ENCODE measurements at regions not wholly inside any gene's neighbourhood (a gene's known extent, or its start where the extent isn't known, plus 50 kb on each side); places are given as distances from the start of the nearest gene placed in this dataset.

DNA sequence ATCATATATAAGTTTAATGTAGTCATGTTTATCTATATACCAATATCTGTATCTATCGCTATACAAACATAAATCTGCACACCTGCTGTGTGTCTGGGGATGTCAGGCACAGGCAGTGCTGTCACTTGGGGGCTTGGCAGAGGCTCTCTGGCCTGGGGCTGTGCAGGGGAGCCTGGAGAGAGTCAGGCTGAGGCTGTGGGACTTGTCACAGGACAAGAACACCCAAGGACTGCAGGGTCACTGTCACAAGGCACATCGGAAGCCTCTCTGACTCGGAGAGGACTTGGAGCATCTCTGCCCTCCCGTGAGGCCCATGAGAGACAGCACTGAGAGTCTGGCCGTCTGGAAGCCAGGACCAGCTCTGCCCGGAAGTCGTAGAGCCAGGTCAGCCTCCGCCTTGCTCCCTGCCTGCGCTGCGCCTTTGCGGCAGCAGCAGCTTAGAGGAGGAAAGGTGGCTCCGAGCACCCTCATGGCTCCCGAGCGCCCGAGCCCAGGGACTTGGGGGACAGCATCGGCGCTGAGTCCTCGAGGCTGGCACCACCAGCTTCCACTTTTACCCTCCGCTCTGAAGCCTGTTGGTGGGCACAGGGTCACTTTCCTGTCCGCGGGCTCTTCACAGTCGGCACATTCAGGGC, 280.3 kb downstream of the NDUFA10 start:
- no peaks in the 10 kb centered on the region for H3K4me1 ChIP-seq
- no peaks in the 10 kb centered on the region for H3K36me3 ChIP-seq (ENCODE audit: low read depth, missing control alignments)
- H3K27ac ChIP-seq = no peak overlapping the region
- H3K27me3 ChIP-seq = no peaks in the 10 kb centered on the region
- no peak for TF ChIP-seq POLR2A (IDR thresholded peaks at IDR 0.05)
- TF ChIP-seq, protein P1, sequence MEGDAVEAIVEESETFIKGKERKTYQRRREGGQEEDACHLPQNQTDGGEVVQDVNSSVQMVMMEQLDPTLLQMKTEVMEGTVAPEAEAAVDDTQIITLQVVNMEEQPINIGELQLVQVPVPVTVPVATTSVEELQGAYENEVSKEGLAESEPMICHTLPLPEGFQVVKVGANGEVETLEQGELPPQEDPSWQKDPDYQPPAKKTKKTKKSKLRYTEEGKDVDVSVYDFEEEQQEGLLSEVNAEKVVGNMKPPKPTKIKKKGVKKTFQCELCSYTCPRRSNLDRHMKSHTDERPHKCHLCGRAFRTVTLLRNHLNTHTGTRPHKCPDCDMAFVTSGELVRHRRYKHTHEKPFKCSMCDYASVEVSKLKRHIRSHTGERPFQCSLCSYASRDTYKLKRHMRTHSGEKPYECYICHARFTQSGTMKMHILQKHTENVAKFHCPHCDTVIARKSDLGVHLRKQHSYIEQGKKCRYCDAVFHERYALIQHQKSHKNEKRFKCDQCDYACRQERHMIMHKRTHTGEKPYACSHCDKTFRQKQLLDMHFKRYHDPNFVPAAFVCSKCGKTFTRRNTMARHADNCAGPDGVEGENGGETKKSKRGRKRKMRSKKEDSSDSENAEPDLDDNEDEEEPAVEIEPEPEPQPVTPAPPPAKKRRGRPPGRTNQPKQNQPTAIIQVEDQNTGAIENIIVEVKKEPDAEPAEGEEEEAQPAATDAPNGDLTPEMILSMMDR (IDR thresholded peaks at IDR 0.05) = no peak
- no peak for DNase-seq
- 95 to 98% methylated on average over 16 to 22 of the region's 22 CpGs for WGBS, 2 donors
- H3K4me3 ChIP-seq = no peak overlapping the region
- no peaks in the 10 kb centered on the region for H3K9me3 ChIP-seq
- intact Hi-C loops (cut with DNase I; ENCODE audit: low total_unique reads) = no loop called here

DNA sequence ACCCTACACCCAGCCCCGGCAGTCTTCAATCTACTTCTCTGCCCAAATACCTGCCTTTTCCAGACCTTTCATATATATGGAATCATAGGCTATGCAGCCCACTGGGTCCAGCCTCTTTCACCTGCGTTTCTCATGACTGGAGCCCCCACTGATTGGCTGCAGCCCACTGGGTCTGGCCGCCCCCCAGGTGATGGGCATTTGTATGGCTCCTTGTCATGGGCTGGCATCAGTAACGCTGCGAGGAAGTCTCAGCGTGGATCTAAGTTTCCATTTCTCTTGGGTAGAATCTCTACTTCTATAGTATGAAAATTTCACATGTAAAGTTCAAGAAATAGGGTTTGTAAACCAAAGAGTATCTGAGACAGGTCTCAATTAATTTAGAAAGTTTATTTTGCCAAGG, 281.9 kb downstream of the NDUFA10 start:
- H3K4me1 ChIP-seq = no peaks in the 10 kb centered on the region
- H3K27ac ChIP-seq = no peak overlapping the region
- WGBS, 2 donors = 87 to 92% methylated on average over 6 of the region's 6 CpGs
- DNase-seq = no peak
- H3K36me3 ChIP-seq (ENCODE audit: low read depth, missing control alignments) = no peaks in the 10 kb centered on the region
- intact Hi-C loops (cut with DNase I; ENCODE audit: low total_unique reads) = no loop called here
- TF ChIP-seq POLR2A (IDR thresholded peaks at IDR 0.05) = no peak
- TF ChIP-seq, protein P1 (IDR thresholded peaks at IDR 0.05) = no peak
- H3K9me3 ChIP-seq = no peaks in the 10 kb centered on the region
- H3K27me3 ChIP-seq = no peaks in the 10 kb centered on the region
- no peak overlapping the region for H3K4me3 ChIP-seq

DNA sequence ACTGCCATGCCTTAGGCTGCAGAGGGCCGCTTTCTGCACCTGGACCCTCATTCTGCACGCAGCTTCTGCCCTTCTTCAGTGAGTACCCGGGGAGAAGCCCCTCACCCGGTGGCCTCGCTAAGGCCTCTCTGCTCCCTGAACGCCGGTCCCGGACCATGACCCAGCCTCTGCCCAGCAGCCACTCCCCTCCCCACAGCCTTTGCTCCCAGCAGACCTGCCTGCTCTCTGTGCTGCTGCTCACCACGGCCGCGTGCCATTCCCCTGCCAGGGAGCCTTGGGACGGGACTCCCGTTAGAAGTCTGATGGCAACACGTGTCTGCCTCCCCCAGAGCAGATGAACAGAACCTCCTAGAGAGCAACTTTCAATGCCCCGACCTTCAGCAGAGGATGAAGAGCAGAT, 282.8 kb downstream of the NDUFA10 start:
- H3K4me3 ChIP-seq = no peak overlapping the region
- intact Hi-C loops (cut with DNase I; ENCODE audit: low total_unique reads) = no loop called here
- no peak for TF ChIP-seq POLR2A (IDR thresholded peaks at IDR 0.05)
- TF ChIP-seq, protein P1 (IDR thresholded peaks at IDR 0.05) = no peak
- H3K27me3 ChIP-seq = no peaks in the 10 kb centered on the region
- H3K27ac ChIP-seq = no peak overlapping the region
- H3K9me3 ChIP-seq = no peaks in the 10 kb centered on the region
- DNase-seq = no peak
- no peaks in the 10 kb centered on the region for H3K4me1 ChIP-seq
- 64 to 67% methylated on average over 5 to 15 of the region's 15 CpGs for WGBS, 2 donors
- no peaks in the 10 kb centered on the region for H3K36me3 ChIP-seq (ENCODE audit: low read depth, missing control alignments)

DNA sequence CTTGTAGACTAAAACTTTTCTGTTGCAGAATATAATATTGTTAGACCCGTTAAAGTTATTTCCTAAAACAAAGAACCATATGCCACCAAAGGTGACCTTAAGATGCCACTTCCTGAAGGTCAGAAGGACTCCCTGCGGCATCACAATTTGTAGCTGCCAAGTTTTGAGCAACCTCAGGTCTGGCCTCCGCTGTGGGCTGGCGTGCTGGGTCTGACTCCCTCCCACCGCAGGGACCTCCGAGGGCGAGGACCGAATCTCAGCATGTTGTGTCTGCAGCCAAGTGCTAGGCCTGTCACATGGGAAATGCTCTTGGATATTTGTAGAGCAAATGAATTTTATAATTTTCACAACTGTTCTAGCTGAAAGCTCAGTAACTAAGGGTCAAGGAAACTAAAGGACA, 285.9 kb downstream of the NDUFA10 start:
- no peak for DNase-seq
- Histone ChIP-seq H3K9me3 (no peaks in the 10 kb centered on the region), H3K36me3 (ENCODE audit: low read depth, missing control alignments) (no peaks in the 10 kb centered on the region), H3K27ac (no peak overlapping the region), H3K4me1 (no peaks in the 10 kb centered on the region), H3K4me3 (no peak overlapping the region), H3K27me3 (no peaks in the 10 kb centered on the region)
- WGBS, 2 donors = 74 to 84% methylated on average over 8 of the region's 8 CpGs
- intact Hi-C loops (cut with DNase I; ENCODE audit: low total_unique reads) = no loop called here
- no peak for TF ChIP-seq POLR2A (IDR thresholded peaks at IDR 0.05)
- TF ChIP-seq, protein P1 (IDR thresholded peaks at IDR 0.05) = no peak

DNA sequence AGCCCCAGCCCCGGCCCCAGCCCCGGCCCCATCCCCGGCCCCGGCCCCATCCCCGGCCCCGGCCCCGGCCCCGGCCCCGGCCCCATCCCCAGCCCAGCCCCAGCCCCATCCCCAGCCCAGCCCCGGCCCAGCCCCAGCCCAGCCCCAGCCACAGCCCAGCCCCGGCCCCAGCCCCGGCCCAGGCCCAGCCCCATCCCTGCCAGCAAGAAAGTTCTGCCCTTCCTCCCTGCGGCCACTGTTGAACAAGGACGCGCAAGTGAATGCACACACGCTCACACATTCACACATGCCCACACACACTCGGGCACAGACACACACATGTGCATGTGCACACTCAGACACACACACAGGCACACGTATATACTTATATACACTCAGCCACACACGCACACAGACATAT, 287.0 kb downstream of the NDUFA10 start:
- WGBS, 2 donors = 49 to 70% methylated on average over 2 to 9 of the region's 19 CpGs
- no peak for TF ChIP-seq POLR2A (IDR thresholded peaks at IDR 0.05)
- TF ChIP-seq, protein P1 (IDR thresholded peaks at IDR 0.05) = no peak

More for the DNA sequence above, 287.0 kb downstream of the NDUFA10 start:
- no peaks in the 10 kb centered on the region for H3K4me1 ChIP-seq
- no peaks in the 10 kb centered on the region for H3K36me3 ChIP-seq (ENCODE audit: low read depth, missing control alignments)
- DNase-seq = no peak
- intact Hi-C loops (cut with DNase I; ENCODE audit: low total_unique reads) = no loop called here
- H3K9me3 ChIP-seq = no peaks in the 10 kb centered on the region
- H3K27ac ChIP-seq = no peak overlapping the region
- H3K4me3 ChIP-seq = no peak overlapping the region
- no peaks in the 10 kb centered on the region for H3K27me3 ChIP-seq

All from testis (tissue), 2 donors.